Lung (tissue), 11 donors: ENCODE measurements at regions not wholly inside any gene's neighbourhood (a gene's known extent, or its start where the extent isn't known, plus 50 kb on each side); places are given as distances from the start of the nearest gene placed in this dataset.

Source experiments
- ATAC-seq: fragments of 200-7000 bp; cut with Tn5 transposase; one replicate; pipeline ENCODE4 v1.9.1; 2020; ENCODE audit warnings: moderate number of reproducible peaks; ENCODE audit not compliant: insufficient read depth, low FRiP score
- DNase-seq, 3 donors: peaks; one replicate each; pipeline ENCODE4 v3.0.0-alpha.2; 2013 to 2017
- H3K27ac ChIP-seq, 2 donors: one replicate each; pipeline ENCODE4 v1.5.1; 2013; ENCODE audit warnings: mild to moderate bottlenecking in 2 of 2, moderate library complexity in 2 of 2, control low read depth in 1 of 2, inconsistent platforms in 1 of 2, low read depth in 1 of 2, low read length in 1 of 2
- H3K27me3 ChIP-seq, 3 donors: one replicate each; pipeline ENCODE4 v1.5.1; 2013; ENCODE audit warnings: low read length in 2 of 3; ENCODE audit not compliant: control insufficient read depth in 3 of 3, insufficient read depth in 3 of 3
- H3K36me3 ChIP-seq, 4 donors: one replicate each; pipeline ENCODE4 v1.5.1; 2013; ENCODE audit warnings: low read length in 4 of 4, mild to moderate bottlenecking in 1 of 4, moderate library complexity in 1 of 4; ENCODE audit not compliant: control insufficient read depth in 4 of 4, insufficient read depth in 4 of 4
- H3K4me1 ChIP-seq, 5 donors: one replicate each; pipeline ENCODE4 v1.5.1; 2013; ENCODE audit warnings: low read length in 5 of 5, mild to moderate bottlenecking in 2 of 5, moderate library complexity in 1 of 5; ENCODE audit not compliant: control insufficient read depth in 5 of 5, insufficient read depth in 5 of 5
- H3K4me3 ChIP-seq: one replicate; pipeline ENCODE4 v1.5.1; 2013; ENCODE audit warnings: mild to moderate bottlenecking, control low read depth, moderate library complexity
- H3K9ac ChIP-seq, 2 donors: one replicate each; pipeline ENCODE4 v1.5.1; 2013; ENCODE audit warnings: low read length in 2 of 2, control low read depth in 1 of 2; ENCODE audit not compliant: insufficient read depth in 1 of 2
- H3K9me3 ChIP-seq, 4 donors: one replicate each; pipeline ENCODE4 v1.5.1; 2013; ENCODE audit warnings: low read length in 3 of 4, mild to moderate bottlenecking in 1 of 4, moderate library complexity in 1 of 4; ENCODE audit not compliant: control insufficient read depth in 4 of 4, insufficient read depth in 3 of 4
- CTCF ChIP-seq: IDR thresholded peaks from 2 replicates; pipeline ENCODE4 v1.5.1; 2012; ENCODE audit warnings: mild to moderate bottlenecking; ENCODE audit errors: control extremely low read depth, extremely low read depth
- WGBS, 2 donors: extraction: QIAGEN DNeasy Blood & Tissue Kit; methylation state at CpG; one replicate each; pipeline ENCODE4 v1.1.7; 2013; 5-methylcytosine and 5-hydroxymethylcytosine counted together
- donor health status: control.
- donor health status: control.
- donor health status: Bipolar disorder and iron deficiency.
- donor health status: healthy.
- donor health status: DM: yes; HTN: yes; CAD: no.

GRCh38 chr1:11354893-11355553, 82.0 kb downstream of the UBIAD1 start:
- Histone ChIP-seq H3K4me3 (no peak overlapping the region), H3K4me1 (no peaks in the 10 kb centered on the region), H3K36me3 (no peaks in the 10 kb centered on the region), H3K9me3 (peaks cover 0 to 2% (median 0%) of the 10 kb centered on the region in 4 donors), H3K9ac (no peak overlapping the region), H3K27ac (no peak overlapping the region), H3K27me3 (peaks cover 0 to 4% (median 4%) of the 10 kb centered on the region in 3 donors)
- 40 to 78% methylated on average over 7 of the region's 7 CpGs for WGBS, 2 donors
- DNase-seq (peak in 2 of 3 donors; percentile 20 to 31), ATAC-seq (no peak)
- no peak for TF ChIP-seq CTCF

- 29 to 39% methylated on average over 21 of the region's 21 CpGs for WGBS, 2 donors
- H3K27ac ChIP-seq: no peak overlapping the region
- no peak for TF ChIP-seq CTCF
- peaks cover 0 to 4% (median 4%) of the 10 kb centered on the region in 3 donors for H3K27me3 ChIP-seq
- no peak overlapping the region for H3K9ac ChIP-seq
- H3K9me3 ChIP-seq: no peaks in the 10 kb centered on the region
- H3K4me1 ChIP-seq: no peaks in the 10 kb centered on the region
- no peaks in the 10 kb centered on the region for H3K36me3 ChIP-seq
- ATAC-seq (no peak), DNase-seq (peak in 2 of 3 donors; percentile 14 to 40)
- no peak overlapping the region for H3K4me3 ChIP-seq
Measured at GRCh38 chr1:11355559-11356475, 82.8 kb downstream of the UBIAD1 start.

- Histone ChIP-seq H3K27ac (no peak overlapping the region), H3K4me3 (no peak overlapping the region), H3K36me3 (no peaks in the 10 kb centered on the region), H3K27me3 (peaks cover 0 to 4% (median 4%) of the 10 kb centered on the region in 3 donors), H3K9ac (no peak overlapping the region), H3K4me1 (no peaks in the 10 kb centered on the region), H3K9me3 (no peaks in the 10 kb centered on the region)
- TF ChIP-seq CTCF: no peak
- 51 to 63% methylated on average over 15 of the region's 15 CpGs for WGBS, 2 donors
- ATAC-seq (no peak), DNase-seq (peak; percentile 21 to 43 (median 35))
Measured at GRCh38 chr1:11357276-11357675, 84.3 kb downstream of the UBIAD1 start.
